ENCODE measurements at regions not wholly inside any gene's neighbourhood (a gene's known extent, or its start where the extent isn't known, plus 50 kb on each side); places are given as distances from the start of the nearest gene placed in this dataset.

DNA sequence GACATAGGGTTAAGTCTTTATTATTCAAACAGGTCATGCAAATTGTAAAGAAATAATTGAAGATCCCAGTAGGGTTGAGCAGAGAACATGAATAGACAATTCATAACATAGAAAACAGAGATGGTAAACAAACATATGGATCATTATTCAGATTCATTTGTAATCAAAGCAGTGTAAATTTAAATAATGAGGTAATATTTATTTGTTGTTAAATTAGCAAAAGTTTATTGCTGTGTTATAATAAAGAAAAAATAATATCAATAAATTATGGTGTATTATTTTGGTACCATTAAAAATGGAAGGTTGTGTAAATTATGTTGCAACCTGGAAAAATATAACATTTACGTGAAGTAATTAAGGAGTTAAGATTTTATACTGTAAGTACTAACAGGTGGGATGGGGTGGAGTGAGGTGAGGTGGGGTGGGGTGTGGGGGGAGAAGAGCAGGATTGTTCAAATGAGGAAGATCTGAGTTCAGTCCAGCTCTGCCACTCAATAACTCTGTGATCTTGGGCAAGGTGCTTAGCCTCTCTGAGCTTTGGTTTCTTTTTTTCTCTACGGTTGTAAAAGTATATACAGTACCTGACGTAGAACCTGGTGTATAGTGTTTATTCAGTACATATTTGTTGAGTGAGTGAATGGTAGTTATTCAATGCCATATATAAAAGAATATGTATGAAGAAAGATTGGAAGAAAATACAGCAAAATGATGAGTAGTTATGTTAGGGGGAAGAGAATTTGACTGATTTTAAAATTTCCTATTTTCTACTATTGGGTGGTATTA lies 140.3 kb upstream of the KIF26B start:
- TF ChIP-seq, protein P1, sequence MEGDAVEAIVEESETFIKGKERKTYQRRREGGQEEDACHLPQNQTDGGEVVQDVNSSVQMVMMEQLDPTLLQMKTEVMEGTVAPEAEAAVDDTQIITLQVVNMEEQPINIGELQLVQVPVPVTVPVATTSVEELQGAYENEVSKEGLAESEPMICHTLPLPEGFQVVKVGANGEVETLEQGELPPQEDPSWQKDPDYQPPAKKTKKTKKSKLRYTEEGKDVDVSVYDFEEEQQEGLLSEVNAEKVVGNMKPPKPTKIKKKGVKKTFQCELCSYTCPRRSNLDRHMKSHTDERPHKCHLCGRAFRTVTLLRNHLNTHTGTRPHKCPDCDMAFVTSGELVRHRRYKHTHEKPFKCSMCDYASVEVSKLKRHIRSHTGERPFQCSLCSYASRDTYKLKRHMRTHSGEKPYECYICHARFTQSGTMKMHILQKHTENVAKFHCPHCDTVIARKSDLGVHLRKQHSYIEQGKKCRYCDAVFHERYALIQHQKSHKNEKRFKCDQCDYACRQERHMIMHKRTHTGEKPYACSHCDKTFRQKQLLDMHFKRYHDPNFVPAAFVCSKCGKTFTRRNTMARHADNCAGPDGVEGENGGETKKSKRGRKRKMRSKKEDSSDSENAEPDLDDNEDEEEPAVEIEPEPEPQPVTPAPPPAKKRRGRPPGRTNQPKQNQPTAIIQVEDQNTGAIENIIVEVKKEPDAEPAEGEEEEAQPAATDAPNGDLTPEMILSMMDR (IDR thresholded peaks at IDR 0.05; ENCODE audit: borderline replicate concordance, extremely low read depth, insufficient read depth) = no peak
- no peaks in the 10 kb centered on the region for H3K36me3 ChIP-seq (ENCODE audit: control insufficient read depth in 2 of 3, insufficient read depth in 3 of 3, low read length in 3 of 3)
- H3K9me3 ChIP-seq (ENCODE audit: control insufficient read depth in 2 of 3, insufficient read depth in 1 of 3, low read length in 3 of 3) = no peaks in the 10 kb centered on the region
- H3K4me1 ChIP-seq (ENCODE audit: control insufficient read depth in 2 of 3, insufficient read depth in 2 of 3, low read depth in 1 of 3, low read length in 3 of 3) = no peaks in the 10 kb centered on the region
- intact Hi-C loops (cut with DNase I) = no loop called here
- H3K9ac ChIP-seq (ENCODE audit: low read length in 3 of 3) = no peak overlapping the region
- no peak overlapping the region for H3K4me3 ChIP-seq (ENCODE audit: low read length in 3 of 3)
- FAIRE-seq (peak; percentile 58), DNase-seq (no peak)
- H3K27ac ChIP-seq (ENCODE audit: low read depth in 2 of 2, low read length in 2 of 2) = no peak overlapping the region
- H3K27me3 ChIP-seq (ENCODE audit: control insufficient read depth, insufficient read depth, low read length) = no peaks in the 10 kb centered on the region

DNA sequence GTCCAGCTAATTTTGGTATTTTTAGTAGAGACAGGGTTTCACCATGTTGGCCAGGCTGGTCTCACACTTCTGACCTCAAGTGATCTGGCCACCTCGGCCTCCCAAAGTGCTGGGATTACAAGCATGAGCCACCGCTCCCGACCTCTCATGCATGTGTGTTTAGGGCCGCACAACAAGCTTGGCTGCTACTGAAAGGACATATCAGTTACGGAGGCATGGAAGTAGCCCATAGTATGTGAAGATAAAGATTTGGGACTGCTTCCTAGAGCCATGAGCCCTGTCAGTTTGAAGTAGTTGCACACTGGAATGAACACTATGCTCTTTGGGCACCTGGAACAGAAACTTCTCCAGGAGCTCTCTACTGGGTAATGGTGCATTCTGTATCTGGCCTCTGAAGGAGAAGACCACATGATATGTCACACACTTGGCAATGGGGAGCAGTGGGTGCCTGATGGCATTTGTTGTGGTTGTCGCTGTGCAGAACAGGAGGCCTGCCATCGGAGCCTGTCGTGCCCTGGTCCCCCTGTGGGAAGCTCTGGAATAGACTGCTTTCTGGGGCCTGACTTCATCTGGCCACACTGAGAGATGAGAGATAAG lies 144.7 kb upstream of the KIF26B start:
- Histone ChIP-seq H3K36me3 (ENCODE audit: control insufficient read depth in 2 of 3, insufficient read depth in 3 of 3, low read length in 3 of 3) (no peaks in the 10 kb centered on the region), H3K27ac (ENCODE audit: low read depth in 2 of 2, low read length in 2 of 2) (no peak overlapping the region), H3K4me3 (ENCODE audit: low read length in 3 of 3) (no peak overlapping the region), H3K27me3 (ENCODE audit: control insufficient read depth, insufficient read depth, low read length) (no peaks in the 10 kb centered on the region), H3K9ac (ENCODE audit: low read length in 3 of 3) (no peak overlapping the region), H3K9me3 (ENCODE audit: control insufficient read depth in 2 of 3, insufficient read depth in 1 of 3, low read length in 3 of 3) (no peaks in the 10 kb centered on the region), H3K4me1 (ENCODE audit: control insufficient read depth in 2 of 3, insufficient read depth in 2 of 3, low read depth in 1 of 3, low read length in 3 of 3) (no peaks in the 10 kb centered on the region)
- TF ChIP-seq, protein P1 (IDR thresholded peaks at IDR 0.05; ENCODE audit: borderline replicate concordance, extremely low read depth, insufficient read depth) = no peak
- DNase-seq = no peak
- intact Hi-C loops (cut with DNase I) = no loop called here
- no peak for FAIRE-seq

DNA sequence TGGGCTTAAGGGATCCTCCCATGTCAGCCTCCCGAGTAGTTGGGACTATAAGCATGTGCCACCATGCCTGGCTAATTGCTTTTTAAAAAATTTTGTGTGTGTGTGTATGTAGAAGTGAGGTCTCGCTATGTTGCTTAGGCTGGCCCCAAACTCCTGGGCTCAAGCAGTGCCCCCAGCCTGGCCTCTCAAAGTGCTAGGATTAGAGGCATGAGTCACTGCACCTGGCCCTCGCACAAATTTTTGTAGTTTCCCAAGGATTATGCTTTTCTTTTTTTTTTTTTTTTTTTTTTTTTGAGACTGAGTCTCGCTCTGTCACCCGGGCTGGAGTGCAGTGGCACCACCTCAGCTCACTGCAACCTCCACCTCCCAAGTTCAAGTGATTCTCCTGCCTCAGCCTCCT lies 144.4 kb upstream of the HNRNPU start:
- Histone ChIP-seq H3K4me3 (ENCODE audit: low read length in 3 of 3) (no peak overlapping the region), H3K27ac (ENCODE audit: low read depth in 2 of 2, low read length in 2 of 2) (no peak overlapping the region), H3K9me3 (ENCODE audit: control insufficient read depth in 2 of 3, insufficient read depth in 1 of 3, low read length in 3 of 3) (no peaks in the 10 kb centered on the region), H3K36me3 (ENCODE audit: control insufficient read depth in 2 of 3, insufficient read depth in 3 of 3, low read length in 3 of 3) (no peaks in the 10 kb centered on the region), H3K4me1 (ENCODE audit: control insufficient read depth in 2 of 3, insufficient read depth in 2 of 3, low read depth in 1 of 3, low read length in 3 of 3) (no peaks in the 10 kb centered on the region), H3K27me3 (ENCODE audit: control insufficient read depth, insufficient read depth, low read length) (no peaks in the 10 kb centered on the region), H3K9ac (ENCODE audit: low read length in 3 of 3) (no peak overlapping the region)
- TF ChIP-seq, protein P1 (IDR thresholded peaks at IDR 0.05; ENCODE audit: borderline replicate concordance, extremely low read depth, insufficient read depth) = no peak
- intact Hi-C loops (cut with DNase I) = no loop called here
- DNase-seq (no peak), FAIRE-seq (no peak)

Data from kidney (tissue), 13 donors.